DND-41 (cell line): ENCODE measurements at regions not wholly inside any gene's neighbourhood (a gene's known extent, or its start where the extent isn't known, plus 50 kb on each side); places are given as distances from the start of the nearest gene placed in this dataset.

ENCODE experiments used
- ATAC-seq: fragments of 200-7000 bp; cut with Tn5 transposase; 3 replicates; pipeline ENCODE4 v1.9.1; 2021; ENCODE audit warnings: low read depth; ENCODE audit not compliant: insufficient read depth
- DNase-seq: peaks from one replicate; pipeline ENCODE4 v3.0.0-alpha.2; 2020
- H2AFZ ChIP-seq: 2 replicates; pipeline ENCODE4 v1.6.0; 2012; ENCODE audit warnings: low read depth, low read length
- H3K27ac ChIP-seq: 2 replicates; pipeline ENCODE4 v1.5.1; 2012; ENCODE audit warnings: low read length, inconsistent platforms
- H3K27me3 ChIP-seq: fragments of 200-600 bp; sonication (generic); 2 replicates; pipeline ENCODE4 v1.6.0; 2012; ENCODE audit warnings: low read length, mild to moderate bottlenecking, inconsistent platforms; ENCODE audit not compliant: insufficient read depth, poor library complexity
- H3K36me3 ChIP-seq: 2 replicates; pipeline ENCODE4 v1.5.1; 2012; ENCODE audit warnings: low read length, inconsistent platforms; ENCODE audit not compliant: insufficient read depth
- H3K4me1 ChIP-seq: 2 replicates; pipeline ENCODE4 v1.5.1; 2012; ENCODE audit warnings: mild to moderate bottlenecking, low read length; ENCODE audit not compliant: insufficient read depth
- H3K4me2 ChIP-seq: 2 replicates; pipeline ENCODE4 v1.6.0; 2012; ENCODE audit warnings: mild to moderate bottlenecking, moderate library complexity, low read length, inconsistent platforms; ENCODE audit not compliant: insufficient read depth
- H3K4me3 ChIP-seq, 2 experiments: fragments of 200-600 bp in 1 of 2; shearing (Covaris generic) in 1 of 2; 2 replicates each; pipeline ENCODE4 v1.5.1; 2012 to 2016; ENCODE audit warnings: inconsistent platforms in 2 of 2, low read length in 2 of 2, mild to moderate bottlenecking in 2 of 2, low read depth in 1 of 2, moderate library complexity in 1 of 2
- H3K79me2 ChIP-seq: 2 replicates; pipeline ENCODE4 v1.6.0; 2012; ENCODE audit warnings: low read length, inconsistent platforms; ENCODE audit not compliant: insufficient read depth
- H3K9ac ChIP-seq: 2 replicates; pipeline ENCODE4 v1.6.0; 2012; ENCODE audit warnings: low read depth, mild to moderate bottlenecking, inconsistent platforms, low read length, moderate library complexity
- H3K9me3 ChIP-seq: 2 replicates; pipeline ENCODE4 v1.5.1; 2012; ENCODE audit warnings: low read length, moderate library complexity, mild to moderate bottlenecking, inconsistent platforms; ENCODE audit not compliant: insufficient read depth, severe bottlenecking
- H4K20me1 ChIP-seq: 2 replicates; pipeline ENCODE4 v1.6.0; 2012; ENCODE audit warnings: low read length; ENCODE audit not compliant: insufficient read depth
- EZH2 ChIP-seq: IDR thresholded peaks from 3 replicates; pipeline ENCODE4 v1.6.1; 2012; ENCODE audit warnings: borderline replicate concordance, low read depth, mild to moderate bottlenecking, moderate library complexity, low read length, inconsistent platforms; ENCODE audit not compliant: severe bottlenecking
- TF ChIP-seq, protein P1 (sequence below): IDR thresholded peaks from 2 replicates; pipeline ENCODE4 v1.5.1; 2012; ENCODE audit warnings: borderline replicate concordance, low read length, moderate library complexity, mild to moderate bottlenecking; ENCODE audit not compliant: poor library complexity, severe bottlenecking; ENCODE audit errors: extremely low read depth

DNA sequence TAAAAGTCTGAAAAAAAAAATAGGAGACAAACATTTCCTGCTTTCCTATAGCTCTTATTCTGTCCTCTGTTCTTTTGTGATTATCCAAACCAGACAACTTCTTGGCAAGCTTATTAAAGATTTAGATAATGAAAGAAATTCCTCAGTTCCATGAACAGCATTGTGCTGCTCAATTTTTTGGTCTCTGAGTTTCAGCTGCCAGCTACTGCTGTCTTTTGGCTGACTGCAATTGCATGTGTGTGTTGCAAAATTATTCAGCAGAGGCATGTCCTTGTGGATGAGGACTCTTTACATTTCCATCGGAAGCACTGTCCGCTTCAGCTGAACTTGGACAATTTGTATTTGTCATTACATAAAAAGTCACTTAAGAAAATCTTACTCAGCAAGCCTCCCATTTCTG lies 397.3 kb upstream of the RASGRP1 start:
- ATAC-seq (no peak), DNase-seq (no peak)
- H2AFZ ChIP-seq = no peak overlapping the region

DNA sequence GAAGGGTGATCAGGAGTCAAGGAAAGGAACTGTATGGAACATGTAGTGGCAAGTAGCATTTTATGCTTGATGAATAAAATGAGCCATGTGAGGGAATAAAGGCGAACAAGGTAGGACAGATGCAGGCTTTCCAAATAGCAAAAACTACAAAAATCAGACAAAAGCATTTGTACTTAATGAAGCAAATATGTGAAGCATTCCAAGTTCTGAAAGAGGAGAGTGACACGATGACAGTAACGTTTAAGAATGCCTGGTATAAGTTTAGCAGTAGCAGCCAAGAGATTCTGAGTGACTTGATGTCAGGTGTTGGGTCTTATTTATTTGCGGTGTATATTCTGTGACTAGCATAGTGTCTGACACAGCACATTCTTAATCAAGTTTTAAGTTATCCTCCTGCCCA lies 408.2 kb upstream of the RASGRP1 start:
- Histone ChIP-seq H3K4me2 (no peak overlapping the region), H3K4me1 (no peaks in the 10 kb centered on the region), H3K79me2 (no peaks in the 10 kb centered on the region), H3K36me3 (no peaks in the 10 kb centered on the region), H3K4me3 (no peak overlapping the region), H3K27ac (no peak overlapping the region), H2AFZ (no peak overlapping the region), H3K9me3 (no peaks in the 10 kb centered on the region), H3K27me3 (no peaks in the 10 kb centered on the region), H3K9ac (no peak overlapping the region), H4K20me1 (no peaks in the 10 kb centered on the region)
- TF ChIP-seq, protein P1, sequence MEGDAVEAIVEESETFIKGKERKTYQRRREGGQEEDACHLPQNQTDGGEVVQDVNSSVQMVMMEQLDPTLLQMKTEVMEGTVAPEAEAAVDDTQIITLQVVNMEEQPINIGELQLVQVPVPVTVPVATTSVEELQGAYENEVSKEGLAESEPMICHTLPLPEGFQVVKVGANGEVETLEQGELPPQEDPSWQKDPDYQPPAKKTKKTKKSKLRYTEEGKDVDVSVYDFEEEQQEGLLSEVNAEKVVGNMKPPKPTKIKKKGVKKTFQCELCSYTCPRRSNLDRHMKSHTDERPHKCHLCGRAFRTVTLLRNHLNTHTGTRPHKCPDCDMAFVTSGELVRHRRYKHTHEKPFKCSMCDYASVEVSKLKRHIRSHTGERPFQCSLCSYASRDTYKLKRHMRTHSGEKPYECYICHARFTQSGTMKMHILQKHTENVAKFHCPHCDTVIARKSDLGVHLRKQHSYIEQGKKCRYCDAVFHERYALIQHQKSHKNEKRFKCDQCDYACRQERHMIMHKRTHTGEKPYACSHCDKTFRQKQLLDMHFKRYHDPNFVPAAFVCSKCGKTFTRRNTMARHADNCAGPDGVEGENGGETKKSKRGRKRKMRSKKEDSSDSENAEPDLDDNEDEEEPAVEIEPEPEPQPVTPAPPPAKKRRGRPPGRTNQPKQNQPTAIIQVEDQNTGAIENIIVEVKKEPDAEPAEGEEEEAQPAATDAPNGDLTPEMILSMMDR = no peak
- TF ChIP-seq EZH2 = no peak
- ATAC-seq (no peak), DNase-seq (no peak)

More for the DNA sequence above, 397.3 kb upstream of the RASGRP1 start:
- H3K27me3 ChIP-seq = no peaks in the 10 kb centered on the region
- H3K36me3 ChIP-seq = no peaks in the 10 kb centered on the region
- H3K9ac ChIP-seq = no peak overlapping the region
- no peaks in the 10 kb centered on the region for H3K9me3 ChIP-seq
- no peaks in the 10 kb centered on the region for H4K20me1 ChIP-seq
- no peak overlapping the region for H3K4me2 ChIP-seq
- H3K4me3 ChIP-seq = no peak overlapping the region
- H3K27ac ChIP-seq = no peak overlapping the region
- TF ChIP-seq, protein P1 = no peak
- no peak for TF ChIP-seq EZH2
- H3K79me2 ChIP-seq = no peaks in the 10 kb centered on the region
- H3K4me1 ChIP-seq = no peaks in the 10 kb centered on the region

- no peak for TF ChIP-seq EZH2
- TF ChIP-seq, protein P1 = no peak
- Histone ChIP-seq H3K36me3 (no peaks in the 10 kb centered on the region), H3K27ac (no peak overlapping the region), H4K20me1 (no peaks in the 10 kb centered on the region), H2AFZ (no peak overlapping the region), H3K9ac (no peak overlapping the region), H3K79me2 (no peaks in the 10 kb centered on the region), H3K4me2 (no peak overlapping the region), H3K9me3 (no peaks in the 10 kb centered on the region), H3K4me3 (no peak overlapping the region), H3K27me3 (no peaks in the 10 kb centered on the region), H3K4me1 (no peaks in the 10 kb centered on the region)
- no peak for DNase-seq
- no peak for ATAC-seq
Measured at GRCh38 chr15:38975282-38975990, 410.8 kb upstream of the RASGRP1 start.
